ENCODE measurements at regions not wholly inside any gene's neighbourhood (a gene's known extent, or its start where the extent isn't known, plus 50 kb on each side); places are given as distances from the start of the nearest gene placed in this dataset.
"Not testable (repeated sequence)": the region's sequence is repeated elsewhere in the genome, so short reads cannot be mapped to it uniquely, and the experiment has no call there.

GRCh38 chr5:147081311-147081764 is 153.5 kb upstream of the STK32A start:
- no peak for DNase-seq (ENCODE audit: low read depth in 2 of 2)

GRCh38 chr5:147084702-147085101 is 150.1 kb upstream of the STK32A start:
- DNase-seq (ENCODE audit: low read depth in 2 of 2) = no peak

- DNase-seq (ENCODE audit: low read depth in 2 of 2) = no peak
Measured at GRCh38 chr5:147085409-147085808, 149.4 kb upstream of the STK32A start.

- DNase-seq (ENCODE audit: low read depth in 2 of 2) = no peak
Measured at GRCh38 chr5:147092044-147092443, 142.8 kb upstream of the STK32A start.

- no peak for DNase-seq (ENCODE audit: low read depth in 2 of 2)
Measured at GRCh38 chr5:147093138-147093537, 141.7 kb upstream of the STK32A start.

GRCh38 chr5:147095740-147096139 is 139.1 kb upstream of the STK32A start:
- DNase-seq (ENCODE audit: low read depth in 2 of 2) = no peak

- DNase-seq (ENCODE audit: low read depth in 2 of 2) = no peak
Measured at GRCh38 chr5:147098233-147098790, 136.5 kb upstream of the STK32A start.

- DNase-seq (ENCODE audit: low read depth in 2 of 2) = no peak
Measured at GRCh38 chr5:147101659-147102369, 133.0 kb upstream of the STK32A start.

GRCh38 chr5:147112899-147113298 is 121.9 kb upstream of the STK32A start:
- no peak for DNase-seq (ENCODE audit: low read depth in 2 of 2)

GRCh38 chr5:147113967-147114366 is 120.9 kb upstream of the STK32A start:
- DNase-seq (ENCODE audit: low read depth in 2 of 2) = no peak

- DNase-seq (ENCODE audit: low read depth in 2 of 2) = not testable (repeated sequence)
Measured at GRCh38 chr5:147139759-147140158, 95.1 kb upstream of the STK32A start.

- DNase-seq (ENCODE audit: low read depth in 2 of 2) = no peak
Measured at GRCh38 chr5:147140558-147140957, 94.3 kb upstream of the STK32A start.

GRCh38 chr5:147141580-147141979 is 93.2 kb upstream of the STK32A start:
- not testable (repeated sequence) for DNase-seq (ENCODE audit: low read depth in 2 of 2)

- no peak for DNase-seq (ENCODE audit: low read depth in 2 of 2)
Measured at GRCh38 chr5:147143215-147143614, 91.6 kb upstream of the STK32A start.

- no peak for DNase-seq (ENCODE audit: low read depth in 2 of 2)
Measured at GRCh38 chr5:147145328-147145727, 89.5 kb upstream of the STK32A start.

GRCh38 chr5:147148715-147149114 is 86.1 kb upstream of the STK32A start:
- DNase-seq (ENCODE audit: low read depth in 2 of 2) = no peak

GRCh38 chr5:147152086-147152485 is 82.7 kb upstream of the STK32A start:
- DNase-seq (ENCODE audit: low read depth in 2 of 2) = no peak

- no peak for DNase-seq (ENCODE audit: low read depth in 2 of 2)
Measured at GRCh38 chr5:147154809-147155208, 80.0 kb upstream of the STK32A start.

- no peak for DNase-seq (ENCODE audit: low read depth in 2 of 2)
Measured at GRCh38 chr5:147156012-147156411, 78.8 kb upstream of the STK32A start.

GRCh38 chr5:147160902-147161700 is 73.7 kb upstream of the STK32A start:
- no peak for DNase-seq (ENCODE audit: low read depth in 2 of 2)

- no peak for DNase-seq (ENCODE audit: low read depth in 2 of 2)
Measured at GRCh38 chr5:147162740-147163139, 72.1 kb upstream of the STK32A start.

GRCh38 chr5:147167529-147167928 is 67.3 kb upstream of the STK32A start:
- DNase-seq (ENCODE audit: low read depth in 2 of 2) = no peak
